HG02623 (cell line): ENCODE measurements at regions not wholly inside any gene's neighbourhood (a gene's known extent, or its start where the extent isn't known, plus 50 kb on each side); places are given as distances from the start of the nearest gene placed in this dataset.
"Not testable (repeated sequence)": the region's sequence is repeated elsewhere in the genome, so short reads cannot be mapped to it uniquely, and the experiment has no call there.

Experiments
- ATAC-seq: cut with Tn5 transposase; IDR thresholded peaks from one replicate; pipeline ENCODE4 v1.9.1; 2021; ENCODE audit warnings: moderate library complexity; ENCODE audit not compliant: unreplicated experiment

- not testable (repeated sequence) for ATAC-seq
Observed at GRCh38 chr4:189619441-189620250, 321.0 kb upstream of the FRG1 start.

- not testable (repeated sequence) for ATAC-seq
Observed at GRCh38 chr4:189622574-189622973, 318.1 kb upstream of the FRG1 start.

- not testable (repeated sequence) for ATAC-seq
Observed at GRCh38 chr4:189627041-189627440, 313.6 kb upstream of the FRG1 start.

GRCh38 chr4:189629733-189630132 is 310.9 kb upstream of the FRG1 start:
- not testable (repeated sequence) for ATAC-seq

GRCh38 chr4:189630913-189631567 is 309.6 kb upstream of the FRG1 start:
- ATAC-seq: peak; percentile 86

- not testable (repeated sequence) for ATAC-seq
Observed at GRCh38 chr4:189631568-189631916, 309.1 kb upstream of the FRG1 start.

- not testable (repeated sequence) for ATAC-seq
Observed at GRCh38 chr4:189650436-189650835, 290.2 kb upstream of the FRG1 start.

GRCh38 chr4:189653130-189653653 is 287.5 kb upstream of the FRG1 start:
- ATAC-seq: not testable (repeated sequence)

- not testable (repeated sequence) for ATAC-seq
Observed at GRCh38 chr4:189653983-189654382, 286.7 kb upstream of the FRG1 start.

GRCh38 chr4:189654396-189654795 is 286.3 kb upstream of the FRG1 start:
- not testable (repeated sequence) for ATAC-seq

GRCh38 chr4:189655817-189656216 is 284.9 kb upstream of the FRG1 start:
- not testable (repeated sequence) for ATAC-seq

GRCh38 chr4:189656641-189657040 is 284.0 kb upstream of the FRG1 start:
- no peak for ATAC-seq

- not testable (repeated sequence) for ATAC-seq
Observed at GRCh38 chr4:189658259-189658658, 282.4 kb upstream of the FRG1 start.

GRCh38 chr4:189658831-189659230 is 281.8 kb upstream of the FRG1 start:
- ATAC-seq: not testable (repeated sequence)

GRCh38 chr4:189659287-189659686 is 281.4 kb upstream of the FRG1 start:
- ATAC-seq: no peak

GRCh38 chr4:189660722-189661360 is 279.8 kb upstream of the FRG1 start:
- no peak for ATAC-seq

- ATAC-seq: no peak
Observed at GRCh38 chr4:189664693-189665250, 275.9 kb upstream of the FRG1 start.

- ATAC-seq: not testable (repeated sequence)
Observed at GRCh38 chr4:189665712-189666305, 274.9 kb upstream of the FRG1 start.

GRCh38 chr4:189667386-189667785 is 273.3 kb upstream of the FRG1 start:
- not testable (repeated sequence) for ATAC-seq

GRCh38 chr4:189697675-189698245 is 242.9 kb upstream of the FRG1 start:
- not testable (repeated sequence) for ATAC-seq
